ENCODE measurements at regions not wholly inside any gene's neighbourhood (a gene's known extent, or its start where the extent isn't known, plus 50 kb on each side); places are given as distances from the start of the nearest gene placed in this dataset.

- TF ChIP-seq CTCF (IDR thresholded peaks at IDR 0.05) (no peak), POLR2AphosphoS5 (IDR thresholded peaks at IDR 0.05) (no peak)
Measured at GRCh38 chr13:37368501-37368900, 230.1 kb downstream of the POSTN start.
